IMR-90 (cell line): ENCODE measurements at regions not wholly inside any gene's neighbourhood (a gene's known extent, or its start where the extent isn't known, plus 50 kb on each side); places are given as distances from the start of the nearest gene placed in this dataset.

Experiments used
- ATAC-seq: fragments of 200-7000 bp; cut with Tn5 transposase; 2 replicates; pipeline ENCODE4 v1.9.1; 2020; ENCODE audit warnings: low read depth, mild to moderate bottlenecking, moderate library complexity
- BruUV-seq: library from RNA; stranded (reverse); fragments of 400-500 nt; replicated peaks from 2 replicates; lab custom pipeline; 2021; lab: Mats Ljungman, UMichigan
- CTCF ChIA-PET: fragments of 300-600 bp; formaldehyde crosslinking; extraction: SDS; loops from one replicate; lab custom pipeline; 2021; ENCODE audit warnings: antibody characterized with exemption; lab: Yijun Ruan, JAX
- POLR2A ChIA-PET: fragments of 300-600 bp; sonication (Branson Sonifier 250); formaldehyde crosslinking; loops from one replicate; lab custom pipeline; 2022; ENCODE audit warnings: antibody characterized with exemption; ENCODE audit not compliant: unreplicated experiment; lab: Charles Lee
- DNase-seq: peaks from one replicate; pipeline ENCODE4 v3.0.0; 2013
- H2AFZ ChIP-seq: replicated peaks from 2 replicates; pipeline ENCODE3; 2013; ENCODE audit warnings: low read length, mild to moderate bottlenecking; ENCODE audit not compliant: poor library complexity
- H2AK5ac ChIP-seq: 2 replicates; pipeline ENCODE4 v1.6.1; 2013; ENCODE audit warnings: low read depth, low read length, inconsistent platforms
- H2AK9ac ChIP-seq: replicated peaks from 2 replicates; pipeline ENCODE3; 2013; ENCODE audit warnings: mild to moderate bottlenecking, low read depth, low read length, moderate library complexity; ENCODE audit not compliant: poor library complexity
- H2BK120ac ChIP-seq: 2 replicates; pipeline ENCODE4 v1.6.1; 2013; ENCODE audit warnings: low read depth, low read length, inconsistent platforms
- H2BK15ac ChIP-seq: 3 replicates; pipeline ENCODE4 v1.6.1; 2013; ENCODE audit warnings: low read depth, low read length, inconsistent platforms
- H2BK20ac ChIP-seq: 2 replicates; pipeline ENCODE4 v1.6.1; 2013; ENCODE audit warnings: low read depth, mild to moderate bottlenecking, inconsistent platforms, low read length, moderate library complexity
- H2BK5ac ChIP-seq: 2 replicates; pipeline ENCODE4 v1.6.1; 2013; ENCODE audit warnings: mild to moderate bottlenecking, low read depth, low read length, inconsistent platforms; ENCODE audit not compliant: poor library complexity, severe bottlenecking
- H3K14ac ChIP-seq: replicated peaks from 2 replicates; pipeline ENCODE4 v1.6.1; 2013; ENCODE audit warnings: low read depth, low read length, inconsistent platforms
- H3K18ac ChIP-seq: 2 replicates; pipeline ENCODE4 v1.6.1; 2013; ENCODE audit warnings: low read depth, low read length, control low read depth
- H3K23ac ChIP-seq: 2 replicates; pipeline ENCODE4 v1.6.1; 2013; ENCODE audit warnings: low read depth, low read length, inconsistent platforms
- H3K27ac ChIP-seq: 2 replicates; pipeline ENCODE4 v1.5.1; 2013; ENCODE audit warnings: mild to moderate bottlenecking, control low read depth, low read length; ENCODE audit not compliant: insufficient read depth
- H3K27me3 ChIP-seq: 2 replicates; pipeline ENCODE4 v1.6.1; 2013; ENCODE audit warnings: low read length; ENCODE audit not compliant: control insufficient read depth, insufficient read depth
- H3K36me3 ChIP-seq: 2 replicates; pipeline ENCODE4 v1.6.1; 2013; ENCODE audit warnings: low read length, mixed read lengths; ENCODE audit not compliant: control insufficient read depth, insufficient read depth
- H3K4ac ChIP-seq: 2 replicates; pipeline ENCODE4 v1.6.1; 2013; ENCODE audit warnings: low read depth, low read length, inconsistent platforms
- H3K4me1 ChIP-seq: 2 replicates; pipeline ENCODE4 v1.6.1; 2013; ENCODE audit warnings: low read length, mixed read lengths; ENCODE audit not compliant: control insufficient read depth, insufficient read depth
- H3K4me2 ChIP-seq: 2 replicates; pipeline ENCODE4 v1.6.1; 2013; ENCODE audit warnings: low read depth, mild to moderate bottlenecking, control low read depth, low read length, moderate library complexity
- H3K4me3 ChIP-seq: 2 replicates; pipeline ENCODE4 v1.5.1; 2013; ENCODE audit warnings: low read depth, mild to moderate bottlenecking, control low read depth, low read length, moderate library complexity; ENCODE audit not compliant: insufficient read depth
- H3K56ac ChIP-seq: 2 replicates; pipeline ENCODE4 v1.6.1; 2013; ENCODE audit warnings: low read length, inconsistent platforms; ENCODE audit not compliant: insufficient read depth; ENCODE audit errors: extremely low read depth
- H3K79me1 ChIP-seq, 2 experiments: 2 replicates each; pipeline ENCODE4 v1.6.1; 2013; ENCODE audit warnings: low read length in 2 of 2, inconsistent platforms in 1 of 2, low read depth in 1 of 2
- H3K9ac ChIP-seq: 2 replicates; pipeline ENCODE4 v1.6.1; 2013; ENCODE audit warnings: low read depth, low read length, control low read depth
- H3K9me1 ChIP-seq: 2 replicates; pipeline ENCODE4 v1.6.1; 2013; ENCODE audit warnings: low read length, inconsistent platforms; ENCODE audit not compliant: insufficient read depth
- H3K9me3 ChIP-seq: 2 replicates; pipeline ENCODE4 v1.6.1; 2013; ENCODE audit warnings: low read length; ENCODE audit not compliant: control insufficient read depth, insufficient read depth
- H4K20me1 ChIP-seq: 2 replicates; pipeline ENCODE4 v1.6.1; 2013; ENCODE audit warnings: low read length, inconsistent platforms; ENCODE audit not compliant: insufficient read depth
- H4K5ac ChIP-seq: 2 replicates; pipeline ENCODE4 v1.6.1; 2013; ENCODE audit warnings: mild to moderate bottlenecking, low read depth, low read length, control low read depth
- H4K8ac ChIP-seq, 2 experiments: 2 replicates each; pipeline ENCODE4 v1.6.1; 2013; ENCODE audit warnings: low read depth in 2 of 2, low read length in 2 of 2, control low read depth in 1 of 2, inconsistent platforms in 1 of 2
- H4K91ac ChIP-seq: 2 replicates; pipeline ENCODE4 v1.6.1; 2013; ENCODE audit warnings: low read depth, low read length, inconsistent platforms; ENCODE audit not compliant: insufficient read depth
- BHLHE40 ChIP-seq: fragments of 150-350 bp; IDR thresholded peaks from 2 replicates; pipeline ENCODE4 v1.6.1; 2016; ENCODE audit warnings: mild to moderate bottlenecking, low read depth, low read length
- CEBPB ChIP-seq: IDR thresholded peaks from 2 replicates; pipeline ENCODE4 v1.6.1; 2012; ENCODE audit warnings: low read depth, low read length, improper control_type of control experiment
- CTCF ChIP-seq: conservative IDR thresholded peaks from 2 replicates; pipeline ENCODE4 v1.5.1; 2012; ENCODE audit warnings: mild to moderate bottlenecking, low read depth, low read length, improper control_type of control experiment
- FOS ChIP-seq: fragments of 150-350 bp; IDR thresholded peaks from 2 replicates; pipeline ENCODE4 v1.6.1; 2016; ENCODE audit warnings: low read depth, low read length
- MAFK ChIP-seq: IDR thresholded peaks from 2 replicates; pipeline ENCODE4 v1.6.1; 2012; ENCODE audit warnings: low read depth, low read length, improper control_type of control experiment
- MAZ ChIP-seq: IDR thresholded peaks from 2 replicates; pipeline ENCODE4 v1.6.1; 2012; ENCODE audit warnings: low read depth, mild to moderate bottlenecking, low read length, improper control_type of control experiment, moderate library complexity, borderline replicate concordance
- MXI1 ChIP-seq: IDR thresholded peaks from 2 replicates; pipeline ENCODE4 v1.6.1; 2012; ENCODE audit warnings: low read depth, mild to moderate bottlenecking, low read length, moderate library complexity, borderline replicate concordance
- NFE2L2 ChIP-seq: fragments of 150-350 bp; IDR thresholded peaks from 2 replicates; pipeline ENCODE4 v1.6.1; 2016; ENCODE audit warnings: low read depth, mild to moderate bottlenecking, low read length
- POLR2A ChIP-seq: IDR thresholded peaks from 2 replicates; pipeline ENCODE4 v1.6.1; 2012; ENCODE audit warnings: mild to moderate bottlenecking, low read depth, low read length
- RAD21 ChIP-seq: IDR thresholded peaks from 2 replicates; pipeline ENCODE4 v1.6.1; 2012; ENCODE audit warnings: low read length, improper control_type of control experiment
- RFX5 ChIP-seq: IDR thresholded peaks from 2 replicates; pipeline ENCODE4 v1.8.0; 2012; ENCODE audit warnings: low read depth, mild to moderate bottlenecking, low read length, moderate library complexity
- SMC3 ChIP-seq: fragments of 150-350 bp; IDR thresholded peaks from 2 replicates; pipeline ENCODE4 v1.6.1; 2016; ENCODE audit warnings: low read depth, mild to moderate bottlenecking, antibody characterized with exemption, low read length, moderate library complexity
- WGBS, 2 experiments: methylation state at CpG; one replicate each; pipeline versions ENCODE4 v1.1.5 to v1.1.7; 2013; ENCODE audit warnings: missing lambda C conversion rate in 2 of 2; ENCODE audit not compliant: insufficient read length in 1 of 2; ENCODE audit errors: extremely low coverage in 2 of 2; 5-methylcytosine and 5-hydroxymethylcytosine counted together
- dilution Hi-C: fragments of 300-500 bp; cut with HindIII; formaldehyde crosslinking; loops from one replicate; pipeline ENCODE4 v1.14.3; 2018; ENCODE audit warnings: low sequenced_read_pairs; ENCODE audit not compliant: unreplicated experiment
- in situ Hi-C: fragments of 300-500 bp; cut with MboI; formaldehyde crosslinking; loops from 3 replicates; pipeline ENCODE4 v1.14.3; 2019; ENCODE audit warnings: low sequenced_read_pairs, inconsistent platforms, mixed read lengths
- intact Hi-C: fragments of 100-400 bp; cut with micrococcal nuclease; formaldehyde crosslinking; loops from 2 replicates; pipeline ENCODE4 v1.10.0; 2022

DNA sequence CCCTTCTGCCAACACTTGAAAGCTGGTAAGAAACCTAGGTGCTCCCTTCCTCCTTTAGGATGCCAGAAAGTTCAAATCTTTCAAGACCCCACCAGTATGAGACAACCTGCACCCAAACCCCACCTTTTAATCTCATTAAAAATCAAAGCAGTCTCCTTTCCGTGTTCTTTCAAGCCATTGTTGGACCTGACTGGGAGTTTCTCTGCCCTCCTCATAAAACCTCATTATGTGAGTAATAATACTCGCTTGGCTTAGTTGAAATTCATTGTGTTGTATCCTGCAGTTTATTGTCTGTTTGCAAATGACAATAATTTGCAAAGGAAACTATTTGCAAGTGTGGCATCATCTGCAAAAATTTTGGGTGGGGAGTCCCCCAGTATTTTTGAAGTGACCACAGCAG, 133.2 kb upstream of the VEGFC start:
- no peaks in the 10 kb centered on the region for H4K20me1 ChIP-seq
- no peak overlapping the region for H2BK15ac ChIP-seq
- POLR2A ChIA-PET: no interaction called here
- H3K14ac ChIP-seq: no peak overlapping the region
- in situ Hi-C loops (no loop called here), dilution Hi-C loops (no loop called here), intact Hi-C loops (no loop called here)
- no peaks in the 10 kb centered on the region for H3K27me3 ChIP-seq
- no peaks in the 10 kb centered on the region for H3K36me3 ChIP-seq
- H2AK5ac ChIP-seq: no peak overlapping the region
- no peak overlapping the region for H3K56ac ChIP-seq
- CTCF ChIA-PET: no interaction called here
- no peak overlapping the region for H3K4me3 ChIP-seq
- ATAC-seq (no peak), DNase-seq (no peak)
- no peak overlapping the region for H2BK5ac ChIP-seq
- H3K27ac ChIP-seq: no peak overlapping the region
- no peaks in the 10 kb centered on the region for H3K9me3 ChIP-seq
- no peak overlapping the region for H4K91ac ChIP-seq
- no peak overlapping the region for H3K9ac ChIP-seq
- no TSS peak for BruUV-seq
- H3K18ac ChIP-seq: no peak overlapping the region
- H3K4me1 ChIP-seq: no peaks in the 10 kb centered on the region; the same call in 1 of the 2 replicates
- H2AFZ ChIP-seq: no peak overlapping the region
- H2BK20ac ChIP-seq: no peak overlapping the region
- H3K4ac ChIP-seq: no peak overlapping the region
- no peak overlapping the region for H3K4me2 ChIP-seq
- no peak overlapping the region for H2AK9ac ChIP-seq
- no peak for TF ChIP-seq MAFK
- TF ChIP-seq POLR2A: no peak
- no peak for TF ChIP-seq FOS
- no peak for TF ChIP-seq CEBPB
- no peak for TF ChIP-seq BHLHE40
- no peak for TF ChIP-seq SMC3
- no peak for TF ChIP-seq MXI1
- no peak for TF ChIP-seq MAZ
- no peak for TF ChIP-seq NFE2L2
- TF ChIP-seq CTCF: no peak
- TF ChIP-seq RAD21: no peak
- TF ChIP-seq RFX5: no peak
- H3K79me1 ChIP-seq: no peaks in the 10 kb centered on the region
- no CpG with 5 or more reads among the region's 2 CpGs for WGBS, 2 experiments
- H3K23ac ChIP-seq: no peak overlapping the region
- no peak overlapping the region for H2BK120ac ChIP-seq
- no peak overlapping the region for H4K5ac ChIP-seq
- H3K9me1 ChIP-seq: no peaks in the 10 kb centered on the region
- no peak overlapping the region for H4K8ac ChIP-seq
